Right hindlimb (tissue), 1 donor: ENCODE measurements at regions not wholly inside any gene's neighbourhood (a gene's known extent, or its start where the extent isn't known, plus 50 kb on each side); places are given as distances from the start of the nearest gene placed in this dataset.
"Not testable (repeated sequence)": the region's sequence is repeated elsewhere in the genome, so short reads cannot be mapped to it uniquely, and the experiment has no call there.

Experiments
- DNase-seq: peaks from one replicate; pipeline ENCODE4 v3.0.0-alpha.2; 2018

- DNase-seq: no peak
Measured at GRCh38 chr1:213417846-213418245, 366.8 kb downstream of the RPS6KC1 start.

GRCh38 chr1:213418268-213419071 is 367.4 kb downstream of the RPS6KC1 start:
- peak; percentile 61 for DNase-seq

DNA sequence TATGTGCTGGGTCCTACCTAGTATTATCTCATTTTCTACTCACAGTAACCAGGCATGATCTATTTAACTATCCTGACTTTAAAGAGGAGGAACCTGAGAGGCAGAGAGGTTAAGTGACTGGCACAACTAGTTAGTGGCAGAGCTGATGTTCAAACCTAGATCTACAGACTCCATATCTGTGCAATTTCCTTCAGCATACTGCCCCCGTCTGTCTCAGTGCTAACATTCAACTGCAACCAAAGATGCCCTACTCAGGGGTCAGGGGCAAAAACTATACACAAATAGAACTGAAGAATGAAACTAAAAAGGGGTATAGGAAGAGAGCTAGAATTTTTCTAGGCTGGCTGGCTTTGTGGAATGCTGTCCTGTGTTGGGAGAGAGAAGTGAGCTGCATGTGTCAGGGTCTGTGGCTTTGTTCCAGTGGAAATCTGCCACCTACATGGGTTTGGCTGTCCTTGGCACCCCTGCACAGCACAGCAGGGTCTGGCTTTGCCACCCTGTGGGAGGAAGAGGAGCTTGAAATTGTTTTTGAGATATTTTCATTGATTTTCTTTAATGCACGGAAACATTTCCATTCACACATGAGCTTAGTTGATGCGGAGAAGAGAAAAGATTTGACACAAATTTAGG is 368.5 kb downstream of the RPS6KC1 start:
- DNase-seq: no peak

DNA sequence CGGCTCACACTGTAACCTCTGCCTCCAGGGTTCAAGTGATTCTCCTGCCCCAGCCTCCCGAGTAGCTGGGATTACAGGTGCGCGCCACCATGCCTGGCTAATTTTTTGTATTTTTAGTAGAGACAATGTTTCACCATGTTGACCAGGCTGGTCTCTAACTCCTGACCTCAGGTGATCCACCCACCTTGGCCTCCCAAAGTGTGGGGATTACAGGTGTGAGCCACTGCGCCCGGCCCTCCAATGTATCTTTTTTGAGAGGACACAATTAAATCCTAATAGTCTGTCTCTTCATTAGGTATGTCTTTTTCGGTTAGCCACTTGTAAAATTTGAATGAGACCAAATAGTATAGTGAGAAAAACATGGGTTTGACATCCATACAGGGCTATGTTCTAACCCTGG is 370.1 kb downstream of the RPS6KC1 start:
- not testable (repeated sequence) for DNase-seq

DNA sequence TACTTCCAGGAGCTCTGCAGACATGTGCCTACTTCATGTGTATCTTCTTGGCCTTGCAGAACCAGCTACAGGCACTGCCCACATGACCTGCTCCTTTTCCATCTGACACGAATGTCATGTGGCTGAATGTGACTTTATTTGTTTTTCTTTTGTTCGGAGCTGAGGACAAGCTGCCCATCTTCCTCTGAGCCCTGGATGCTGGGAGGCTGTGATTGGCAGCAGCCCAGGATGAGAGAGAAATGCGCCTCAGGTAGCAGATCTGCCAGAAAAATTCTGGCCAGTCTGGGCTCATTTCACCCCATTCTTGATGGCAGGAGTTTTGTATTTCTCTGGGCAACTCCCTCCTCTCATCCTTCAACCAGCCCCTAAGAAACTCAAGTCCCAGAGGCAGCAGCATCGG is 372.0 kb downstream of the RPS6KC1 start:
- no peak for DNase-seq

DNA sequence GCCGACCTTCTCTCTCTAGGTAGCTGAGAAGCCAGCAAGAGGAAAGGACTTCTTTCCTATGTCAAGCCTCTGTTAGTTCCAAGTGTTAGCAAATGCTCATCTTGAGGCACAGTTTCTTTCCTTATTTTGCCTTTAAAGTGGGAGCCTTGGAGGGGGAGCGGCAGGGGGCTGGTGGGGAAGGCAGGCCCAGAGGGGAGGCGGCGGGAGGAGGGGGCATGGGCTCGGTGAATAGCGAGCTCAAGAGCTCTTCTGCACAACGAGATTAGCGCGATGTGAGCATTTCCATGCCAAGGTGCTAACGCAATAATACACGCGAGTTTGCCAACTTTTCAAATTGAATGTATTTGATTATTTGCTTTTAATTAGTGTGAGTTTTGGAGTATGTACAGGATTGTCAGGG is 372.6 kb downstream of the RPS6KC1 start:
- DNase-seq: no peak

DNA sequence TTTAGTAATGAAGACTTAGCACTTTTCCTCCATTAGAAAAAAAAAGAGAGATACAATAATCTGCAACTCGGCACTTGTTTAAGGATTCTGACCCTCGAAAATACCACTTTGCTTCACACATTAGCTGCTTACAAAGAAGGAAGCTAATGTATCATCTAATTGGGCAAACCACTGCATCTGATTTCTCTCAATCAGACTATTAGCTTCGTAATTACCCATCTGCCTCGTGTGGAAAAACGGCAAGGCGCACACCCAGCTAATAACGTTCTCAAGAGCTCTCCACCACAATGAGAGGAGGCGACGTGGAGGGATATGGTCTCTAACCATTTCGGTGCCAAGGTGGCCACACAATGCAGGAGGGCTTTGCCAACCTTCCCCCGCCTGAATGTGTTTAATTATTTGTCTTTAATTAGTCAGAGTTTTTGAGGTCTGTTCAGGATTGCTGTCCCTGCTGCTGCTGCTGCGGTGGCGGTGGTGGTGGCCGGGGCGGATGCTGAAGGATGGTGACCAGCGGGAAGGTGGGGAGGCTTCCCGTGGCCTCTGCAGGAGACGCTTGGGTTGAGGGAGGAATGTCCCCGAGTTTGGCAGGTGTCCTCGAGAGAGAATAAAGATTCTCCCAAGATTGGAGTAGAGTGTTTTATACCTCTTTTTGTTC is 374.5 kb downstream of the RPS6KC1 start:
- DNase-seq: no peak

DNA sequence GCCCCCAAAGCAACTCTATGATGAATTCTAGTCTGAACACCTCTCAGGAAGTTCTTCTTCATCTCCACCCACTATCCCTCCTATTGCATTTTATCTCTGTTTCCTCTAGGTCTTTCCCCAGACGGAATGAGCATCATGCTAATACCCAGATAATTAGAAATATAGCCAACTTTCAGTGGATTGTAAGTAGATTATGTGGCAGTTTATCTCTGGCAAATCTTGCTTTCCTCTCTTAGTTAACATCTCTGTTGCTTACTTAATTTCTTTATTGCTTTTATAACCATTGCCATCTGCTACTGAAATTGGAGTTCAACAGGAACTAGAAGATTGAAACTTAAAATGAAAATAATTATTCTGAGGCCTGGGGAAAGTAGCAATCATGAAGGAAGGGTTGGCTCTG is 378.6 kb downstream of the RPS6KC1 start:
- DNase-seq: no peak

GRCh38 chr1:213435715-213436114 is 384.7 kb downstream of the RPS6KC1 start:
- no peak for DNase-seq

DNA sequence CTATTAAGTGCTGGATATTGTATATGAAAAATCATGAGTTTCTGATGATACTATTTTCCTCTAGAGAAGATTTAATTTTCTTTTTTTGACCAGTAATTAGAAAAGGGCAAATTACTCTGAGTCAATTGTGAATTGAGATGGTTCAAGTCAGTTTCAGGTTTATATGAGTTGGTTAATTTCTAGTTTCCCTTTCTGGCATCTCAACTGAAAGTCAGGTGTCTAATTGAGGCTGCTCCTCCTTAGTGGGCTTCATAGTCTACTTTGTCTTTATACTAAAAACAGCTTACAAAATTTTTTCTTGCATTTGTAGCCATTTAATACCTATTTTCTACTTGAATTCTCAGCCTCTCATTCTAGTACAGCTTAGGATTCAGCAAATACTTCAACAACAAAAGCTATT is 387.3 kb downstream of the RPS6KC1 start:
- DNase-seq: no peak

- no peak for DNase-seq
Measured at GRCh38 chr1:213439703-213440102, 388.7 kb downstream of the RPS6KC1 start.

DNA sequence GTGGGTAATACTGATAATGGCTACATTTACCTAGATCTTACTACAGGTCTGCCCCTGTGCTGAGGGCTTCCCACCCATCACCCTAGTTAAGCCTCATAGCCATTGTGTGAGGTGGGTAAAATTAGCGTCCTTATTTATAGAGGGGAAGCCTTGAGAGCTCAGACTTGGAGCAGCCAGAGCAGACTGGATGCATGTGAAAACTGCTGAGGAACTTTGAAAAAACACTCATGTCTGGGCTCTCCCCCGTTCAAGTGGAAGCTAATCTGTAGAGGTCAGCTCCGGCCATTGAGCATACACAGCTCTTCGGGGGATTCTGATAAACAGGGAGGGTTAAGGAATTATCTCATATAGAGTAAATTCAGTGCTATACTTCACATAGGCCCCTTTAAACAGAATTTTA is 389.7 kb downstream of the RPS6KC1 start:
- DNase-seq: no peak

GRCh38 chr1:213443415-213443814 is 392.4 kb downstream of the RPS6KC1 start:
- DNase-seq: no peak

- DNase-seq: no peak
Measured at GRCh38 chr1:213444224-213444623, 393.2 kb downstream of the RPS6KC1 start.

GRCh38 chr1:213446496-213446895 is 395.5 kb downstream of the RPS6KC1 start:
- no peak for DNase-seq

GRCh38 chr1:213448360-213448759 is 397.3 kb downstream of the RPS6KC1 start:
- no peak for DNase-seq

- DNase-seq: no peak
Measured at GRCh38 chr1:213448776-213449175, 397.7 kb downstream of the RPS6KC1 start.

GRCh38 chr1:213452501-213452900 is 401.5 kb downstream of the RPS6KC1 start:
- DNase-seq: no peak

- DNase-seq: peak; percentile 65
Measured at GRCh38 chr1:213457186-213457585, 406.1 kb downstream of the RPS6KC1 start.

- no peak for DNase-seq
Measured at GRCh38 chr1:213457733-213458132, 406.7 kb downstream of the RPS6KC1 start.

DNA sequence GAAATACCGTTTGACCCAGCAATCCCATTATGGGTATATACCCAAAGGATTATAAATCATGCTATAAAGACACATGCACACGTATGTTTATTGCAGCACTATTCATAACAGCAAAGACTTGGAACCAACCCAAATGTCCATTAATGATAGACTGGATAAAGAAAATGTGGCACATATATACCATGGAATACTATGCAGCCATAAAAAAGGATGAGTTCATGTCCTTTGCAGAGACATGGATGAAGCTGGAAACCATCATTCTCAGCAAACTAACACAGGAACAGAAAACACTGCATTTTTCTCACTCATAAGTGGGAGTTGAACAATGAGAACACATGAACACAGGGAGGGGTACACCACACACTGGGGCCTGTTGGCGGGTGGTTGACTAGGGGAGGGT is 411.3 kb downstream of the RPS6KC1 start:
- not testable (repeated sequence) for DNase-seq

- no peak for DNase-seq
Measured at GRCh38 chr1:213464786-213465460, 413.9 kb downstream of the RPS6KC1 start.

DNA sequence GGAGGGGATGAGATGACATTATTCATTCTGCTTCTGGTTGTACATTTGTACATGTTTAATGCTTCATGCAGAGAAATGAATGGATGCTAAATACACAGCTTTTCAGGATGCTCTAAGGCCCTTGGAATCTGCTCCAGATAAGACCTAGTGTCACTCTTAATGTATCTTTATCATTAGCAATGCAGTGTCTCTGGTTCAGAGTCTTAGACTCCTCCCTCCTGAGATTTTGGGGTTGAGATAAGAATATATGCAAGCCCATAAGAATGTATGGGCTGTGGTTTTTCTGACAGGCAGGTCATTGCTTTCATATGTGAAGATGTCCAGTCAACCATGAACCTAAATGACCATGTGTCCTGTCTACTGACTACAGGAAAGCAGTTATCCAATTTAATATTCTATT is 415.5 kb downstream of the RPS6KC1 start:
- no peak for DNase-seq
